Embryonic facial prominence (tissue), 1 donor: ENCODE measurements at regions not wholly inside any gene's neighbourhood (a gene's known extent, or its start where the extent isn't known, plus 50 kb on each side); places are given as distances from the start of the nearest gene placed in this dataset.

Experiments
- DNase-seq: peaks from one replicate; pipeline ENCODE4 v3.0.0-alpha.2; 2016; ENCODE audit errors: extremely low spot score

GRCh38 chr10:6648894-6649720 lies 69.0 kb upstream of the PRKCQ start:
- DNase-seq: no peak

- no peak for DNase-seq
Observed at GRCh38 chr10:6647811-6648526, 67.9 kb upstream of the PRKCQ start.

GRCh38 chr10:6643962-6644361 lies 63.9 kb upstream of the PRKCQ start:
- no peak for DNase-seq

- DNase-seq: no peak
Observed at GRCh38 chr10:6642876-6643275, 62.8 kb upstream of the PRKCQ start.

- no peak for DNase-seq
Observed at GRCh38 chr10:6640433-6641040, 60.5 kb upstream of the PRKCQ start.

GRCh38 chr10:6637053-6637452 lies 57.0 kb upstream of the PRKCQ start:
- DNase-seq: no peak

GRCh38 chr10:6635784-6636183 lies 55.7 kb upstream of the PRKCQ start:
- no peak for DNase-seq
